GM23338 (cell line): ENCODE measurements at regions not wholly inside any gene's neighbourhood (a gene's known extent, or its start where the extent isn't known, plus 50 kb on each side); places are given as distances from the start of the nearest gene placed in this dataset.

Experiments used
- ATAC-seq: fragments of 200-7000 bp; cut with Tn5 transposase; 3 replicates; pipeline ENCODE4 v1.9.1; 2020
- DNase-seq: peaks from one replicate; pipeline ENCODE4 v3.0.0-alpha.2; 2015; ENCODE audit warnings: low spot score
- H2AFZ ChIP-seq: fragments of 200-600 bp; sonication (generic); 2 replicates; pipeline ENCODE4 v1.8.0; 2016; ENCODE audit warnings: antibody characterized with exemption, mild to moderate bottlenecking, moderate library complexity
- H3F3A ChIP-seq: fragments of 200-600 bp; sonication (generic); replicated peaks from 2 replicates; pipeline ENCODE4 v1.8.0; 2017; ENCODE audit warnings: antibody characterized with exemption, mixed run types, low read depth
- H3K27ac ChIP-seq: fragments of 200-600 bp; sonication (generic); 2 replicates; pipeline ENCODE4 v1.6.1; 2016; ENCODE audit warnings: low read depth
- H3K27me3 ChIP-seq: fragments of 200-600 bp; sonication (generic); 2 replicates; pipeline ENCODE4 v1.8.0; 2016; ENCODE audit warnings: mild to moderate bottlenecking, mixed run types, moderate library complexity; ENCODE audit not compliant: insufficient read depth
- H3K36me3 ChIP-seq: fragments of 200-600 bp; sonication (generic); 2 replicates; pipeline ENCODE4 v1.8.0; 2016; ENCODE audit warnings: mild to moderate bottlenecking; ENCODE audit not compliant: insufficient read depth
- H3K4me1 ChIP-seq: fragments of 200-600 bp; sonication (generic); 2 replicates; pipeline ENCODE4 v1.8.0; 2016; ENCODE audit warnings: mild to moderate bottlenecking, moderate library complexity; ENCODE audit not compliant: insufficient read depth
- H3K4me2 ChIP-seq: fragments of 200-600 bp; sonication (generic); 2 replicates; pipeline ENCODE4 v1.7.1; 2017; ENCODE audit warnings: mixed run types
- H3K4me3 ChIP-seq: fragments of 200-600 bp; sonication (generic); 2 replicates; pipeline ENCODE4 v1.6.1; 2016; ENCODE audit warnings: mixed run types
- H3K79me2 ChIP-seq: fragments of 200-600 bp; sonication (generic); replicated peaks from 2 replicates; pipeline ENCODE4 v1.8.0; 2017; ENCODE audit warnings: mild to moderate bottlenecking; ENCODE audit not compliant: insufficient read depth
- H3K9me2 ChIP-seq: fragments of 200-600 bp; sonication (generic); 2 replicates; pipeline ENCODE4 v1.8.0; 2017; ENCODE audit not compliant: insufficient read depth
- H4K20me1 ChIP-seq: fragments of 200-600 bp; sonication (generic); replicated peaks from 2 replicates; pipeline ENCODE4 v1.8.0; 2017; ENCODE audit warnings: mild to moderate bottlenecking; ENCODE audit not compliant: insufficient read depth
- H3K27ac Mint-ChIP-seq: 2 replicates; pipeline ENCODE4 v1.8.0; 2020; ENCODE audit warnings: inconsistent platforms, mild to moderate bottlenecking, moderate library complexity, mixed read lengths
- H3K27me3 Mint-ChIP-seq: 3 replicates; pipeline ENCODE4 v1.8.0; 2022; ENCODE audit warnings: low read depth, mild to moderate bottlenecking, moderate library complexity, mixed read lengths, inconsistent platforms; ENCODE audit not compliant: insufficient read depth, poor library complexity
- H3K36me3 Mint-ChIP-seq: 3 replicates; pipeline ENCODE4 v1.8.0; 2021; ENCODE audit warnings: low read depth, mild to moderate bottlenecking, inconsistent platforms, moderate library complexity, mixed read lengths
- H3K4me1 Mint-ChIP-seq: 3 replicates; pipeline ENCODE4 v1.8.0; 2020; ENCODE audit warnings: mild to moderate bottlenecking, inconsistent platforms, mixed read lengths
- H3K4me3 Mint-ChIP-seq: 3 replicates; pipeline ENCODE4 v1.8.0; 2021; ENCODE audit warnings: moderate library complexity, mild to moderate bottlenecking, inconsistent platforms, mixed read lengths
- H3K9me3 Mint-ChIP-seq: 3 replicates; pipeline ENCODE4 v1.8.0; 2020; ENCODE audit warnings: moderate library complexity, mild to moderate bottlenecking, inconsistent platforms, mixed read lengths
- CREB1 ChIP-seq: fragments of 250-450 bp; sonication (Bioruptor Pico); IDR thresholded peaks from 2 replicates; pipeline ENCODE4 v1.5.0; 2020; ENCODE audit warnings: low read depth, mild to moderate bottlenecking, moderate library complexity
- ETS1 ChIP-seq: IDR thresholded peaks from 2 replicates; pipeline ENCODE4 v1.6.1; 2016; ENCODE audit warnings: antibody characterized with exemption
- EZH2 ChIP-seq: fragments of 200-600 bp; sonication (generic); IDR thresholded peaks from one replicate; pipeline ENCODE4 v1.8.0; 2017; ENCODE audit warnings: antibody characterized with exemption, mild to moderate bottlenecking, low read depth; ENCODE audit not compliant: unreplicated experiment
- EZH2phosphoT487 ChIP-seq: fragments of 200-600 bp; sonication (generic); IDR thresholded peaks from one replicate; pipeline ENCODE4 v1.8.1; 2018; ENCODE audit warnings: antibody characterized with exemption; ENCODE audit not compliant: unreplicated experiment
- JUNB ChIP-seq: IDR thresholded peaks from one replicate; pipeline ENCODE4 v1.6.1; 2016; ENCODE audit warnings: antibody characterized with exemption; ENCODE audit not compliant: unreplicated experiment
- NANOG ChIP-seq: IDR thresholded peaks from 2 replicates; pipeline ENCODE4 v1.6.1; 2016; ENCODE audit warnings: antibody characterized with exemption, borderline replicate concordance
- POLR2AphosphoS5 ChIP-seq: IDR thresholded peaks from 2 replicates; pipeline ENCODE4 v1.6.1; 2016; ENCODE audit warnings: antibody characterized with exemption, low read depth
- STAT1 ChIP-seq: IDR thresholded peaks from one replicate; pipeline ENCODE4 v1.6.1; 2016; ENCODE audit warnings: antibody characterized with exemption; ENCODE audit not compliant: unreplicated experiment
- ZNF114 ChIP-seq: fragments of 250-450 bp; sonication (Bioruptor Pico); IDR thresholded peaks from 2 replicates; pipeline ENCODE4 v1.5.0; 2020; ENCODE audit warnings: mild to moderate bottlenecking, moderate library complexity
- ZNF331 ChIP-seq: fragments of 250-450 bp; sonication (Bioruptor Pico); IDR thresholded peaks from 2 replicates; pipeline ENCODE4 v1.5.0; 2020; ENCODE audit warnings: low read depth, mild to moderate bottlenecking, moderate library complexity
- TF ChIP-seq, protein P1 (sequence below): IDR thresholded peaks from one replicate; pipeline ENCODE4 v1.6.1; 2018; ENCODE audit warnings: antibody characterized with exemption; ENCODE audit not compliant: unreplicated experiment
- TF ChIP-seq, protein P2 (sequence below): fragments of 250-450 bp; sonication (Bioruptor Pico); IDR thresholded peaks from 2 replicates; pipeline ENCODE4 v1.5.0; 2020; ENCODE audit warnings: mild to moderate bottlenecking, moderate library complexity

DNA sequence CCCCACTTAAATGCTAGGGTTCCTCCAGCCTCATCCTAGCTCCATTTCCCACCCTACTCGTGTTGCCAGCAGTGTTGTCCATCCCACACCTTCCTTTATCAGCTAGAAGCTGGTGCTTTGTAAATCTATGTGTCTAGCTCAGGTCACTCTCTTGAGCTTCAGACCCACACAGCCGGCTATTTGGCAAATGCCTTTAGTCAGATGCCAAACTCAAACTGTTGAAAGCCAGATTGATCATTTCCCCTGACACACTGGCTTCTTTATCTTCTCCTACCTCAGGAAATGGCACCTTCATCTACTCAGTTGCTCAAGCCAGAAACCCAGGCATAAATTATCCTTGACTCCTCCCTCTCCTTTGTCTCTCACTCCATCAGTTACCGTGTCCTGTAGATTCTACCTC is 61.5 kb upstream of the TPM1 start:
- no peak overlapping the region for H3K4me2 ChIP-seq
- TF ChIP-seq EZH2 (no peak), CREB1 (CRISPR knock-in tag) (no peak), ZNF331 (CRISPR knock-in tag) (no peak), EZH2phosphoT487 (no peak), NANOG (no peak)
- no peak for ATAC-seq

GRCh38 chr15:62983956-62984355 is 58.6 kb upstream of the TPM1 start:
- Histone ChIP-seq H3K79me2 (no peaks in the 10 kb centered on the region), H3K4me3 (no peak overlapping the region), H2AFZ (no peak overlapping the region), H3K27ac (no peak overlapping the region), H3K9me2 (peaks cover 9% of the 10 kb centered on the region), H3K4me2 (no peak overlapping the region), H3K4me1 (no peaks in the 10 kb centered on the region), H3F3A (no peaks in the 10 kb centered on the region), H3K27me3 (no peaks in the 10 kb centered on the region), H4K20me1 (no peaks in the 10 kb centered on the region), H3K36me3 (no peaks in the 10 kb centered on the region)
- Mint-ChIP-seq H3K9me3 (no peaks in the 10 kb centered on the region), H3K36me3 (no peaks in the 10 kb centered on the region; the same call in 2 of the 3 replicates), H3K4me3 (no peak overlapping the region), H3K27me3 (peaks cover 4% of the 10 kb centered on the region), H3K4me1 (peaks cover 11% of the 10 kb centered on the region), H3K27ac (no peak overlapping the region)
- ATAC-seq (no peak), DNase-seq (no peak)
- TF ChIP-seq, protein P1, sequence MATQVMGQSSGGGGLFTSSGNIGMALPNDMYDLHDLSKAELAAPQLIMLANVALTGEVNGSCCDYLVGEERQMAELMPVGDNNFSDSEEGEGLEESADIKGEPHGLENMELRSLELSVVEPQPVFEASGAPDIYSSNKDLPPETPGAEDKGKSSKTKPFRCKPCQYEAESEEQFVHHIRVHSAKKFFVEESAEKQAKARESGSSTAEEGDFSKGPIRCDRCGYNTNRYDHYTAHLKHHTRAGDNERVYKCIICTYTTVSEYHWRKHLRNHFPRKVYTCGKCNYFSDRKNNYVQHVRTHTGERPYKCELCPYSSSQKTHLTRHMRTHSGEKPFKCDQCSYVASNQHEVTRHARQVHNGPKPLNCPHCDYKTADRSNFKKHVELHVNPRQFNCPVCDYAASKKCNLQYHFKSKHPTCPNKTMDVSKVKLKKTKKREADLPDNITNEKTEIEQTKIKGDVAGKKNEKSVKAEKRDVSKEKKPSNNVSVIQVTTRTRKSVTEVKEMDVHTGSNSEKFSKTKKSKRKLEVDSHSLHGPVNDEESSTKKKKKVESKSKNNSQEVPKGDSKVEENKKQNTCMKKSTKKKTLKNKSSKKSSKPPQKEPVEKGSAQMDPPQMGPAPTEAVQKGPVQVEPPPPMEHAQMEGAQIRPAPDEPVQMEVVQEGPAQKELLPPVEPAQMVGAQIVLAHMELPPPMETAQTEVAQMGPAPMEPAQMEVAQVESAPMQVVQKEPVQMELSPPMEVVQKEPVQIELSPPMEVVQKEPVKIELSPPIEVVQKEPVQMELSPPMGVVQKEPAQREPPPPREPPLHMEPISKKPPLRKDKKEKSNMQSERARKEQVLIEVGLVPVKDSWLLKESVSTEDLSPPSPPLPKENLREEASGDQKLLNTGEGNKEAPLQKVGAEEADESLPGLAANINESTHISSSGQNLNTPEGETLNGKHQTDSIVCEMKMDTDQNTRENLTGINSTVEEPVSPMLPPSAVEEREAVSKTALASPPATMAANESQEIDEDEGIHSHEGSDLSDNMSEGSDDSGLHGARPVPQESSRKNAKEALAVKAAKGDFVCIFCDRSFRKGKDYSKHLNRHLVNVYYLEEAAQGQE: no peak
- TF ChIP-seq POLR2AphosphoS5 (no peak), EZH2 (no peak), ZNF114 (CRISPR knock-in tag) (no peak), NANOG (no peak), STAT1 (no peak), JUNB (no peak), ZNF331 (CRISPR knock-in tag) (no peak), CREB1 (CRISPR knock-in tag) (no peak), EZH2phosphoT487 (no peak), ETS1 (no peak)
- TF ChIP-seq, protein P2, sequence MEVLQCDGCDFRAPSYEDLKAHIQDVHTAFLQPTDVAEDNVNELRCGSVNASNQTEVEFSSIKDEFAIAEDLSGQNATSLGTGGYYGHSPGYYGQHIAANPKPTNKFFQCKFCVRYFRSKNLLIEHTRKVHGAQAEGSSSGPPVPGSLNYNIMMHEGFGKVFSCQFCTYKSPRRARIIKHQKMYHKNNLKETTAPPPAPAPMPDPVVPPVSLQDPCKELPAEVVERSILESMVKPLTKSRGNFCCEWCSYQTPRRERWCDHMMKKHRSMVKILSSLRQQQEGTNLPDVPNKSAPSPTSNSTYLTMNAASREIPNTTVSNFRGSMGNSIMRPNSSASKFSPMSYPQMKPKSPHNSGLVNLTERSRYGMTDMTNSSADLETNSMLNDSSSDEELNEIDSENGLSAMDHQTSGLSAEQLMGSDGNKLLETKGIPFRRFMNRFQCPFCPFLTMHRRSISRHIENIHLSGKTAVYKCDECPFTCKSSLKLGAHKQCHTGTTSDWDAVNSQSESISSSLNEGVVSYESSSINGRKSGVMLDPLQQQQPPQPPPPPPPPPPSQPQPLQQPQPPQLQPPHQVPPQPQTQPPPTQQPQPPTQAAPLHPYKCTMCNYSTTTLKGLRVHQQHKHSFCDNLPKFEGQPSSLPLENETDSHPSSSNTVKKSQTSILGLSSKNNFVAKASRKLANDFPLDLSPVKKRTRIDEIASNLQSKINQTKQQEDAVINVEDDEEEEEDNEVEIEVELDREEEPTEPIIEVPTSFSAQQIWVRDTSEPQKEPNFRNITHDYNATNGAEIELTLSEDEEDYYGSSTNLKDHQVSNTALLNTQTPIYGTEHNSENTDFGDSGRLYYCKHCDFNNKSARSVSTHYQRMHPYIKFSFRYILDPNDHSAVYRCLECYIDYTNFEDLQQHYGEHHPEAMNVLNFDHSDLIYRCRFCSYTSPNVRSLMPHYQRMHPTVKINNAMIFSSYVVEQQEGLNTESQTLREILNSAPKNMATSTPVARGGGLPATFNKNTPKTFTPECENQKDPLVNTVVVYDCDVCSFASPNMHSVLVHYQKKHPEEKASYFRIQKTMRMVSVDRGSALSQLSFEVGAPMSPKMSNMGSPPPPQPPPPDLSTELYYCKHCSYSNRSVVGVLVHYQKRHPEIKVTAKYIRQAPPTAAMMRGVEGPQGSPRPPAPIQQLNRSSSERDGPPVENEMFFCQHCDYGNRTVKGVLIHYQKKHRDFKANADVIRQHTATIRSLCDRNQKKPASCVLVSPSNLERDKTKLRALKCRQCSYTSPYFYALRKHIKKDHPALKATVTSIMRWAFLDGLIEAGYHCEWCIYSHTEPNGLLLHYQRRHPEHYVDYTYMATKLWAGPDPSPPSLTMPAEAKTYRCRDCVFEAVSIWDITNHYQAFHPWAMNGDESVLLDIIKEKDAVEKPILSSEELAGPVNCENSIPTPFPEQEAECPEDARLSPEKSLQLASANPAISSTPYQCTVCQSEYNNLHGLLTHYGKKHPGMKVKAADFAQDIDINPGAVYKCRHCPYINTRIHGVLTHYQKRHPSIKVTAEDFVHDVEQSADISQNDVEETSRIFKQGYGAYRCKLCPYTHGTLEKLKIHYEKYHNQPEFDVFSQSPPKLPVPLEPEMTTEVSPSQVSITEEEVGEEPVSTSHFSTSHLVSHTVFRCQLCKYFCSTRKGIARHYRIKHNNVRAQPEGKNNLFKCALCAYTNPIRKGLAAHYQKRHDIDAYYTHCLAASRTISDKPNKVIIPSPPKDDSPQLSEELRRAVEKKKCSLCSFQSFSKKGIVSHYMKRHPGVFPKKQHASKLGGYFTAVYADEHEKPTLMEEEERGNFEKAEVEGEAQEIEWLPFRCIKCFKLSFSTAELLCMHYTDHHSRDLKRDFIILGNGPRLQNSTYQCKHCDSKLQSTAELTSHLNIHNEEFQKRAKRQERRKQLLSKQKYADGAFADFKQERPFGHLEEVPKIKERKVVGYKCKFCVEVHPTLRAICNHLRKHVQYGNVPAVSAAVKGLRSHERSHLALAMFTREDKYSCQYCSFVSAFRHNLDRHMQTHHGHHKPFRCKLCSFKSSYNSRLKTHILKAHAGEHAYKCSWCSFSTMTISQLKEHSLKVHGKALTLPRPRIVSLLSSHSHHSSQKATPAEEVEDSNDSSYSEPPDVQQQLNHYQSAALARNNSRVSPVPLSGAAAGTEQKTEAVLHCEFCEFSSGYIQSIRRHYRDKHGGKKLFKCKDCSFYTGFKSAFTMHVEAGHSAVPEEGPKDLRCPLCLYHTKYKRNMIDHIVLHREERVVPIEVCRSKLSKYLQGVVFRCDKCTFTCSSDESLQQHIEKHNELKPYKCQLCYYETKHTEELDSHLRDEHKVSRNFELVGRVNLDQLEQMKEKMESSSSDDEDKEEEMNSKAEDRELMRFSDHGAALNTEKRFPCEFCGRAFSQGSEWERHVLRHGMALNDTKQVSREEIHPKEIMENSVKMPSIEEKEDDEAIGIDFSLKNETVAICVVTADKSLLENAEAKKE: no peak

More for the DNA sequence above, 61.5 kb upstream of the TPM1 start:
- H3K4me1 Mint-ChIP-seq: peaks cover 6% of the 10 kb centered on the region
- no peaks in the 10 kb centered on the region for H3K79me2 ChIP-seq
- 0 out of 2 replicates have a peak overlapping the region, but pooled peaks have one; percentile 23 for H2AFZ ChIP-seq
- no peaks in the 10 kb centered on the region for H3K9me3 Mint-ChIP-seq
- no peak overlapping the region for H3K4me3 Mint-ChIP-seq
- H3K9me2 ChIP-seq: peaks cover 13% of the 10 kb centered on the region
- H3K27ac ChIP-seq: no peak overlapping the region
- H3K27me3 Mint-ChIP-seq: peaks cover 2% of the 10 kb centered on the region
- no peaks in the 10 kb centered on the region for H3K36me3 ChIP-seq
- H3K27ac Mint-ChIP-seq: no peak overlapping the region
- H3K36me3 Mint-ChIP-seq: no peaks in the 10 kb centered on the region
- no peaks in the 10 kb centered on the region for H3F3A ChIP-seq
- no peak for DNase-seq
- H3K4me3 ChIP-seq: no peak overlapping the region
- no peaks in the 10 kb centered on the region for H3K27me3 ChIP-seq
- no peaks in the 10 kb centered on the region for H3K4me1 ChIP-seq
- no peaks in the 10 kb centered on the region for H4K20me1 ChIP-seq
